Mesothelial cell of epicardium (in vitro differentiated cells): ENCODE measurements at regions not wholly inside any gene's neighbourhood (a gene's known extent, or its start where the extent isn't known, plus 50 kb on each side); places are given as distances from the start of the nearest gene placed in this dataset.

Source experiments
- DNase-seq, 2 experiments: peaks; one replicate each; pipeline ENCODE4 v3.0.0; 2021; ENCODE audit warnings: low spot score in 2 of 2; ENCODE audit not compliant: unreplicated experiment in 2 of 2
- H3K27ac Mint-ChIP-seq: 2 replicates; pipeline ENCODE4 v1.8.0; 2021; ENCODE audit warnings: mixed read lengths
- H3K27me3 Mint-ChIP-seq: 2 replicates; pipeline ENCODE4 v1.8.0; 2021; ENCODE audit warnings: low read depth, mixed read lengths
- H3K36me3 Mint-ChIP-seq: 2 replicates; pipeline ENCODE4 v1.8.0; 2021; ENCODE audit warnings: mixed read lengths
- H3K4me1 Mint-ChIP-seq: 2 replicates; pipeline ENCODE4 v1.8.0; 2021; ENCODE audit warnings: mixed read lengths
- H3K4me3 Mint-ChIP-seq: 2 replicates; pipeline ENCODE4 v1.8.0; 2021; ENCODE audit warnings: mild to moderate bottlenecking, moderate library complexity, mixed read lengths
- H3K9me3 Mint-ChIP-seq: 2 replicates; pipeline ENCODE4 v1.8.0; 2021; ENCODE audit warnings: mixed read lengths
- TF ChIP-seq, protein P1 (sequence below): fragments of 200-600 bp; sonication (generic); IDR thresholded peaks from one replicate; pipeline ENCODE4 v1.5.0; 2021; ENCODE audit warnings: antibody characterized with exemption; ENCODE audit not compliant: unreplicated experiment

DNA sequence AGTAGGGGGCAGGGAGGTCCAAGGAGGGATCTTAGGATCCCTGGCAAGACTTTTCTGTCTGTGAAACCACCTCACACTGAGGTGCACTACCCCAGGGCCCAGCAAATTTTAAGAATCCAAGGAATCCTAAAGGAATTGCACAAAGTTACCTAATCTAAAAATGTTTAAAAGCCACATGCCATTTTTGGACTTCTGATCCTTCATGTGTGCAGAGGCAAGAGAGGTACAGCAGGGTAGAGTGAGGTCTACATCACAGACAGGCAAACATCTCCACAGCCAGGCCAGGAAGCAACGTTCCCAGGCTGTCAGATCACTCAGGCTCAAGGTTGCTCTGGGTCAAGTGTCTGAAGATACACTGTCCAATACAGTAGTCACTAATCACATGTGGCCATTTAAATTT is 324.6 kb upstream of the DUSP10 start:
- peaks cover under 1% of the 10 kb centered on the region for H3K4me1 Mint-ChIP-seq
- peaks cover 28% of the 10 kb centered on the region for H3K9me3 Mint-ChIP-seq
- H3K27ac Mint-ChIP-seq: no peak overlapping the region
- no peaks in the 10 kb centered on the region for H3K27me3 Mint-ChIP-seq
- no peak overlapping the region for H3K4me3 Mint-ChIP-seq
- TF ChIP-seq, protein P1, sequence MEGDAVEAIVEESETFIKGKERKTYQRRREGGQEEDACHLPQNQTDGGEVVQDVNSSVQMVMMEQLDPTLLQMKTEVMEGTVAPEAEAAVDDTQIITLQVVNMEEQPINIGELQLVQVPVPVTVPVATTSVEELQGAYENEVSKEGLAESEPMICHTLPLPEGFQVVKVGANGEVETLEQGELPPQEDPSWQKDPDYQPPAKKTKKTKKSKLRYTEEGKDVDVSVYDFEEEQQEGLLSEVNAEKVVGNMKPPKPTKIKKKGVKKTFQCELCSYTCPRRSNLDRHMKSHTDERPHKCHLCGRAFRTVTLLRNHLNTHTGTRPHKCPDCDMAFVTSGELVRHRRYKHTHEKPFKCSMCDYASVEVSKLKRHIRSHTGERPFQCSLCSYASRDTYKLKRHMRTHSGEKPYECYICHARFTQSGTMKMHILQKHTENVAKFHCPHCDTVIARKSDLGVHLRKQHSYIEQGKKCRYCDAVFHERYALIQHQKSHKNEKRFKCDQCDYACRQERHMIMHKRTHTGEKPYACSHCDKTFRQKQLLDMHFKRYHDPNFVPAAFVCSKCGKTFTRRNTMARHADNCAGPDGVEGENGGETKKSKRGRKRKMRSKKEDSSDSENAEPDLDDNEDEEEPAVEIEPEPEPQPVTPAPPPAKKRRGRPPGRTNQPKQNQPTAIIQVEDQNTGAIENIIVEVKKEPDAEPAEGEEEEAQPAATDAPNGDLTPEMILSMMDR: no peak
- no peak for DNase-seq
- no peaks in the 10 kb centered on the region for H3K36me3 Mint-ChIP-seq

DNA sequence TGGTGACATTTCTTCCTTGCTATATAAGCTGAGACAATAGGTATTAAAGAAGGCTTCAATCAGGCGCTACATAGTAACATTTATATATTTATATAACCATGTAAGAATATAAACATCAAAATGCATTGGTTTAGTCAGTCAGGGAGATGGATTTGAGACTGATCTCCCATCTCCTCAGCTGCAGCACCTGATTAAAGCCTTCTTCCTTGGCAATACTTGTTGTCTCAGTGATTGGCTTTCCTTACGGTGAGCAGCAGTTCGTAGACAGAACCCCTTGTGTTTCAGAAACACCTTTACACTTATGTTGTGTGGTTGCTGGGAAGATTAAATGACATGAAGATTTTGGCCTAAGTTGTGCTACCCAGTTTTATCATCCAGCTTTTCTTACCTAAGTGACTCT is 323.3 kb upstream of the DUSP10 start:
- no peak for DNase-seq
- Mint-ChIP-seq H3K36me3 (no peaks in the 10 kb centered on the region), H3K27ac (no peak overlapping the region), H3K9me3 (peaks cover 28% of the 10 kb centered on the region), H3K27me3 (no peaks in the 10 kb centered on the region), H3K4me3 (no peak overlapping the region), H3K4me1 (peaks cover 7% of the 10 kb centered on the region)
- TF ChIP-seq, protein P1: no peak

DNA sequence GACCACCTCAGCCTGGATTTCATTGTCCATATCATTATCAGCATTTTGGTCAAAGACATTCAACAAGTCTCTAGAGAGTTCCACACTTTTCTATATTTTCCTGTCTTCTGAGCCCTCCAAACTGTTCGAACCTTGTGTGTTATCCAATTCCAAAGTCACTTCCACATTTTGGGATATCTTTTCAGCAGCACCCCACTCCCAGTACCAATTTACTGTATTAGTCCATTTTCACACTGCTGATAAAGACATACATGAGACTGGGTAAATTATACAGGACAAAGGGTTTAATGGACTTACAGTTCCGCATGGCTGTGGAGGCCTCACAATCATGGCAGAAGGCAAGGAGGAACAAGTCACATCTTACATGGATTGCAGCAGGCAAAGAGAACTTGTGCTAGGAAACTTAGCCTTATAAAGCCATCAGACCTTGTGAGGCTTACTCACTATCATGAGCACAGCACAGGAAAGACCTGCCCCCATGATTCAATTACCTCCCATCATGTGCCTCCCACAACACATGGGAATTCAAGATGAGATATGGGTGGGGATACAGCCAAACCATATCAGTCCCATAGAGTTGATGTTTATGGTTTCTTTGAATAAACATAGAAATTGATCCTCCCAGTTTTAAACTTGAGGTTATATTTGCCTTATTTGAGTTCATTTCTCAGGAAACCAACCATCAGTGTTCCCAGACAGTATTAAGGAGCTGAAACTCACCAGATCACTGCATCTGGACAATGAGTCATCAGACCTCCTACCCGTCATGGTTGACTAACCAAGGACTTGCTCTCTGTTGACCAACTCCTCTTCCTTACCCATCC is 322.7 kb upstream of the DUSP10 start:
- TF ChIP-seq, protein P1: no peak
- Mint-ChIP-seq H3K36me3 (no peaks in the 10 kb centered on the region), H3K4me3 (no peak overlapping the region), H3K27ac (no peak overlapping the region), H3K27me3 (no peaks in the 10 kb centered on the region), H3K9me3 (peaks cover 28% of the 10 kb centered on the region), H3K4me1 (peaks cover 7% of the 10 kb centered on the region)
- DNase-seq: no peak

DNA sequence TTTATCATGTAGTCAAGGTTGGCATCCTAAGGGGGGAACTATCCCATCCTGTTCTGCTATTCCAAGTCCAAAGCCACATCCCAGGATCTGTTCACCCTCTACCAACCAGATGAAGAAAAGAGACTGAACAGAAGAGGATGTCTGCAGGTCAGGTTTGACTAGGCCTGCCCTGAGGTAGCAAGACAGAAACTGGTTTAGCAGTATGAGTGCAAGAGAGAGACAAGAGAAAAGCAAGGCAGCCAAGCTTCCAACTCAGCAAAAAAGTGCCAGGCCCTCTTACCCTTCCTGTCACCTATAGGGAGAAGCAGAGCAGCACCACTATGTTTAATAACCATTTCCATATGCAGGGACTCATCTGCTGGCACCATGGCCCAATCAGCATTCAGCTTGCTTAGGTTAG is 320.8 kb upstream of the DUSP10 start:
- peaks cover 8% of the 10 kb centered on the region for H3K4me1 Mint-ChIP-seq
- no peaks in the 10 kb centered on the region for H3K27me3 Mint-ChIP-seq
- H3K9me3 Mint-ChIP-seq: peaks cover 28% of the 10 kb centered on the region
- H3K4me3 Mint-ChIP-seq: no peak overlapping the region
- TF ChIP-seq, protein P1: no peak
- no peak for DNase-seq
- no peaks in the 10 kb centered on the region for H3K36me3 Mint-ChIP-seq
- no peak overlapping the region for H3K27ac Mint-ChIP-seq

DNA sequence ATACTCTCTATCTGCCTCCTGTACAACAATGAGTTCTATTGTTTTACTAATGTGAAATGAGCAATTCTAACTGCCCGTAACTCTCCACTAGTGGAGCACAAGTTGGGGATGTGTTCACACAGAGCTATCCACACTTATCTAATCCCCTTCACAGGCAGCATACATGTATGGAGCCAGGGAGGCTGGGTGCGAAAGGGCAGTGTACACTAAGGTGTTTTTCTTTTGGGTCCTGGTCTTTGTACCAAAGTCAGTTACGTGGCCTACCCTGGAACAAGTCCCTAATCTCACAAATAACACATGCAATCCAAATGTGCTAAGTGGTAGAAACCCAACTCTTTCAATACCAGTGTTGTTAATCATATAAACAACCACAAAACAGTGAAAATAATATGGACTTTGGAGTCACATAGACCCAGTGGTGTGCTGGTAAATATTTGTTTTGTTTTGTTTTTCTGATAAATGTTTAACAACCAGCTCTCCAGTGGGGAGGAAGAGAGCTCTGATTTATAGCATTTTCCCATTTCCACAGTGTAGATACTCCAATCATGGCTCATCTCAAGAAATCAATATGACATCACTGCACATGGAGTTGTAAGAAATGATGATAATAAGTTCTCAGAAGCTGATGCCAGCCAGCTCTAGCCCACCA is 319.9 kb upstream of the DUSP10 start:
- DNase-seq: no peak
- H3K27me3 Mint-ChIP-seq: no peaks in the 10 kb centered on the region
- H3K4me3 Mint-ChIP-seq: no peak overlapping the region
- H3K9me3 Mint-ChIP-seq: peaks cover 25% of the 10 kb centered on the region
- no peak overlapping the region for H3K27ac Mint-ChIP-seq
- H3K4me1 Mint-ChIP-seq: peaks cover 8% of the 10 kb centered on the region
- TF ChIP-seq, protein P1: no peak
- no peaks in the 10 kb centered on the region for H3K36me3 Mint-ChIP-seq
